Fibroblast of lung (primary cell): ENCODE measurements at regions not wholly inside any gene's neighbourhood (a gene's known extent, or its start where the extent isn't known, plus 50 kb on each side); places are given as distances from the start of the nearest gene placed in this dataset.

Experiments
- EZH2 ChIP-seq: IDR thresholded peaks from 2 replicates; pipeline ENCODE4 v1.5.1; 2012; ENCODE audit warnings: low read length, control low read depth, mild to moderate bottlenecking; ENCODE audit errors: missing control alignments
- TF ChIP-seq, protein P1 (sequence below), 2 donors: IDR thresholded peaks in 1 of 2; conservative IDR thresholded peaks in 1 of 2; 1 replicate in 1 of 2; 2 replicates in 1 of 2; pipeline ENCODE4 v1.5.1; 2011 to 2012; ENCODE audit warnings: low read length in 2 of 2, control low read depth in 1 of 2, inconsistent platforms in 1 of 2, low read depth in 1 of 2, mild to moderate bottlenecking in 1 of 2

DNA sequence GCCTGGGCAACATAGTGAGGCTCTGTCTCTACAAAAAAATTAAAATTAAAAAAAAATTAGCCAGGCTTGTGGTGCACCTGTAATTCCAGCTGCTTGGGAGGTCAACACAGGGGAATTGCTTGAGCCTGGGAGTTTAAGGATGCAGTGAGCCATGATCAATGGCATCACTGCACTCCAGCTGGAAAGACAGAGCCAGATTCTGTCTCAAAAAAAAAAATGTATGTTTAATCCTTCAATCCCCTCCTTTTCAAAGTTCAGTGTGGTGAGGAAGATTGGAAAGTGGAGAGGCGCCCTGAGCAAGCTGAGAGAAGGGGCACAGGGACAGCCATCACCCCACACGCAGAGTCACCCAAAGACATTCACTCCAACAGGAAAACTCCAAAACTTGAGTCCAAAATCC lies 97.7 kb upstream of the BACE2 start:
- TF ChIP-seq, protein P1, sequence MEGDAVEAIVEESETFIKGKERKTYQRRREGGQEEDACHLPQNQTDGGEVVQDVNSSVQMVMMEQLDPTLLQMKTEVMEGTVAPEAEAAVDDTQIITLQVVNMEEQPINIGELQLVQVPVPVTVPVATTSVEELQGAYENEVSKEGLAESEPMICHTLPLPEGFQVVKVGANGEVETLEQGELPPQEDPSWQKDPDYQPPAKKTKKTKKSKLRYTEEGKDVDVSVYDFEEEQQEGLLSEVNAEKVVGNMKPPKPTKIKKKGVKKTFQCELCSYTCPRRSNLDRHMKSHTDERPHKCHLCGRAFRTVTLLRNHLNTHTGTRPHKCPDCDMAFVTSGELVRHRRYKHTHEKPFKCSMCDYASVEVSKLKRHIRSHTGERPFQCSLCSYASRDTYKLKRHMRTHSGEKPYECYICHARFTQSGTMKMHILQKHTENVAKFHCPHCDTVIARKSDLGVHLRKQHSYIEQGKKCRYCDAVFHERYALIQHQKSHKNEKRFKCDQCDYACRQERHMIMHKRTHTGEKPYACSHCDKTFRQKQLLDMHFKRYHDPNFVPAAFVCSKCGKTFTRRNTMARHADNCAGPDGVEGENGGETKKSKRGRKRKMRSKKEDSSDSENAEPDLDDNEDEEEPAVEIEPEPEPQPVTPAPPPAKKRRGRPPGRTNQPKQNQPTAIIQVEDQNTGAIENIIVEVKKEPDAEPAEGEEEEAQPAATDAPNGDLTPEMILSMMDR (conservative IDR thresholded peaks at IDR 0.05 in 1 of 2, IDR thresholded peaks at IDR 0.05 in 1 of 2; ENCODE audit: low read depth in 1 of 2, low read length in 2 of 2): no peak
- no peak for TF ChIP-seq EZH2
